ENCODE measurements at regions not wholly inside any gene's neighbourhood (a gene's known extent, or its start where the extent isn't known, plus 50 kb on each side); places are given as distances from the start of the nearest gene placed in this dataset.
"Not testable (repeated sequence)": the region's sequence is repeated elsewhere in the genome, so short reads cannot be mapped to it uniquely, and the experiment has no call there.

DNA sequence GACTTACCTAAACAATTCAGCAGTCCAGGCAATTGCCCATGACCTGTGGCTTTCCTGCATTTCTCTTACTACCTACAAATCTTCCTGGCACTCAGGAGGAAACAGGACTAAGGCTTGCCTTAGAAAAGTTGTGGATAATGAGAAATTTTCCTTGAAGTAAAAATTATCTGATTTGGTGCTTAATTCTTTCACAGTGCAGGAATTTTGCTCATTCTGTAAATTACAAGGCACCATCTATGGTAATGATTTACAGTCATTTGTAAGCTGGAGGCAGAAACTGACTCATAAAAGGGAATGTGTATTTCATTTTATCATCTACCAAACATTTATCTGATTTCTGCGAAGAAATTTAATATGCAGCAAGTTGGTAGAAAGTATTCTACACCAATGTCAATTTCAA, 211.5 kb upstream of the FKBP1C start:
- no peak overlapping the region for H3K27ac ChIP-seq (replicated peaks)
- TF ChIP-seq POLR2AphosphoS5 (IDR thresholded peaks at IDR 0.05; ENCODE audit: low read depth) (no peak), SPI1 (IDR thresholded peaks at IDR 0.05; ENCODE audit: borderline replicate concordance, low read depth) (no peak), CTCF (IDR thresholded peaks at IDR 0.05; ENCODE audit: insufficient read depth, low read length) (no peak), GABPA (IDR thresholded peaks at IDR 0.05; ENCODE audit: low read depth) (no peak)
- TF ChIP-seq, protein P1, sequence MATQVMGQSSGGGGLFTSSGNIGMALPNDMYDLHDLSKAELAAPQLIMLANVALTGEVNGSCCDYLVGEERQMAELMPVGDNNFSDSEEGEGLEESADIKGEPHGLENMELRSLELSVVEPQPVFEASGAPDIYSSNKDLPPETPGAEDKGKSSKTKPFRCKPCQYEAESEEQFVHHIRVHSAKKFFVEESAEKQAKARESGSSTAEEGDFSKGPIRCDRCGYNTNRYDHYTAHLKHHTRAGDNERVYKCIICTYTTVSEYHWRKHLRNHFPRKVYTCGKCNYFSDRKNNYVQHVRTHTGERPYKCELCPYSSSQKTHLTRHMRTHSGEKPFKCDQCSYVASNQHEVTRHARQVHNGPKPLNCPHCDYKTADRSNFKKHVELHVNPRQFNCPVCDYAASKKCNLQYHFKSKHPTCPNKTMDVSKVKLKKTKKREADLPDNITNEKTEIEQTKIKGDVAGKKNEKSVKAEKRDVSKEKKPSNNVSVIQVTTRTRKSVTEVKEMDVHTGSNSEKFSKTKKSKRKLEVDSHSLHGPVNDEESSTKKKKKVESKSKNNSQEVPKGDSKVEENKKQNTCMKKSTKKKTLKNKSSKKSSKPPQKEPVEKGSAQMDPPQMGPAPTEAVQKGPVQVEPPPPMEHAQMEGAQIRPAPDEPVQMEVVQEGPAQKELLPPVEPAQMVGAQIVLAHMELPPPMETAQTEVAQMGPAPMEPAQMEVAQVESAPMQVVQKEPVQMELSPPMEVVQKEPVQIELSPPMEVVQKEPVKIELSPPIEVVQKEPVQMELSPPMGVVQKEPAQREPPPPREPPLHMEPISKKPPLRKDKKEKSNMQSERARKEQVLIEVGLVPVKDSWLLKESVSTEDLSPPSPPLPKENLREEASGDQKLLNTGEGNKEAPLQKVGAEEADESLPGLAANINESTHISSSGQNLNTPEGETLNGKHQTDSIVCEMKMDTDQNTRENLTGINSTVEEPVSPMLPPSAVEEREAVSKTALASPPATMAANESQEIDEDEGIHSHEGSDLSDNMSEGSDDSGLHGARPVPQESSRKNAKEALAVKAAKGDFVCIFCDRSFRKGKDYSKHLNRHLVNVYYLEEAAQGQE (IDR thresholded peaks at IDR 0.05; ENCODE audit: insufficient replicate concordance, low read depth) = no peak
- no peak for DNase-seq (ENCODE audit: low read depth in 1 of 2, low spot score in 1 of 2)
- no peaks in the 10 kb centered on the region for H3K27me3 ChIP-seq (ENCODE audit: insufficient read depth, poor library complexity, severe bottlenecking)
- H3K4me3 ChIP-seq (replicated peaks; ENCODE audit: insufficient read depth, low read length) = no peak overlapping the region

DNA sequence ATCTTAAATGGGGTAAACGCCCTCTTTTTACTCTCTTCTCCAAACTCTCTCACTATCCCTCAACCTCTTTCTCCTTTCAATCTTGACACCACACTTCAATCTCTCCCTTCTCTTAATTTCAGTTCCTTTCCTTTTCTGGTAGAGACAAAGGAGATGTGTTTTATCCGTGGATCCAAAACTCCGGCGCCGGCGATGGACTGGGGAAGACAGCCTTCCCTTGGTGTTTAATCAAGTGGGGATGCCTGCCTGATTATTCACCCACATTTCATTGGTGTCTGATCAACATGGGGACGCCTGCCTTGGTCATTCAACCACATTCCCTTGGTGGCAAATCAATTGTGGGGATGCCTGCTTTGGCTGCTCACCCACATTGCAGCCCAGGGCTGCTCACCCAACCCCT, 205.3 kb upstream of the FKBP1C start:
- DNase-seq (ENCODE audit: low read depth in 1 of 2, low spot score in 1 of 2); H3K27ac ChIP-seq (replicated peaks); H3K27me3 ChIP-seq (ENCODE audit: insufficient read depth, poor library complexity, severe bottlenecking); H3K4me3 ChIP-seq (replicated peaks; ENCODE audit: insufficient read depth, low read length): not testable (repeated sequence)

DNA sequence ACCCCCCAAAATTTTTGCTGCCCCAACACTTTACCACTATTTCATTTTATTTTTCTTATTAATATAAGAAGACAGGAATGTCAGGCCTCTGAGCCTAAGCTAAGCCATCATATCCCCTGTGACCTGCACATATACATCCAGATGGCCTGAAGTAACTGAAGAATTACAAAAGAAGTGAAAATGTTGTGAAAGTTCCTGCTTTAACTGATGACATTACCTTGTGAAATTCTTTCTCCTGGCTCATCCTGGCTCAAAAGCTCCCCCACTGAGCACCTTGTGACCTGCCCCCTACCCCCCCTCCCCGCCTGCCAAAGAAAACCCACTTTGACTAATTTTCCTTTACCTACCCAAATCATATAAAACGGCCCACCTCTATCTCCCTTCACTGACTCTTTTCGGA, 200.3 kb upstream of the FKBP1C start:
- peak; percentile 22 to 76 for DNase-seq (ENCODE audit: low read depth in 1 of 2, low spot score in 1 of 2)
- H3K4me3 ChIP-seq (replicated peaks; ENCODE audit: insufficient read depth, low read length); H3K27me3 ChIP-seq (ENCODE audit: insufficient read depth, poor library complexity, severe bottlenecking): not testable (repeated sequence)
- H3K27ac ChIP-seq (replicated peaks) = peak overlapping the region; percentile 68

- TF ChIP-seq POLR2AphosphoS5 (IDR thresholded peaks at IDR 0.05; ENCODE audit: low read depth) (no peak), SPI1 (IDR thresholded peaks at IDR 0.05; ENCODE audit: borderline replicate concordance, low read depth) (no peak), GABPA (IDR thresholded peaks at IDR 0.05; ENCODE audit: low read depth) (no peak), CTCF (IDR thresholded peaks at IDR 0.05; ENCODE audit: insufficient read depth, low read length) (no peak)
- TF ChIP-seq, protein P1 (IDR thresholded peaks at IDR 0.05; ENCODE audit: insufficient replicate concordance, low read depth) = no peak
- H3K27me3 ChIP-seq (ENCODE audit: insufficient read depth, poor library complexity, severe bottlenecking) = no peaks in the 10 kb centered on the region
- no peak for DNase-seq (ENCODE audit: low read depth in 1 of 2, low spot score in 1 of 2)
- no peak overlapping the region for H3K27ac ChIP-seq (replicated peaks)
- no peak overlapping the region for H3K4me3 ChIP-seq (replicated peaks; ENCODE audit: insufficient read depth, low read length)
Observed at GRCh38 chr6:63014290-63014689, 197.0 kb upstream of the FKBP1C start.

GRCh38 chr6:63022631-63023030, 188.6 kb upstream of the FKBP1C start:
- Histone ChIP-seq H3K27ac (replicated peaks) (no peak overlapping the region), H3K4me3 (replicated peaks; ENCODE audit: insufficient read depth, low read length) (no peak overlapping the region), H3K27me3 (ENCODE audit: insufficient read depth, poor library complexity, severe bottlenecking) (no peaks in the 10 kb centered on the region)
- DNase-seq (ENCODE audit: low read depth in 1 of 2, low spot score in 1 of 2) = no peak
- TF ChIP-seq, protein P1 (IDR thresholded peaks at IDR 0.05; ENCODE audit: insufficient replicate concordance, low read depth) = no peak
- TF ChIP-seq CTCF (IDR thresholded peaks at IDR 0.05; ENCODE audit: insufficient read depth, low read length) (no peak), SPI1 (IDR thresholded peaks at IDR 0.05; ENCODE audit: borderline replicate concordance, low read depth) (no peak), POLR2AphosphoS5 (IDR thresholded peaks at IDR 0.05; ENCODE audit: low read depth) (no peak), GABPA (IDR thresholded peaks at IDR 0.05; ENCODE audit: low read depth) (no peak)
